ENCODE measurements at regions not wholly inside any gene's neighbourhood (a gene's known extent, or its start where the extent isn't known, plus 50 kb on each side); places are given as distances from the start of the nearest gene placed in this dataset.

GRCh38 chr10:117450940-117451339 lies 75.7 kb upstream of the PDZD8 start:
- Histone ChIP-seq H3K79me2 (ENCODE audit: control insufficient read depth, insufficient read depth, low read length) (no peaks in the 10 kb centered on the region), H3K27me3 (replicated peaks in 1 of 2; ENCODE audit: control insufficient read depth in 2 of 2, insufficient read depth in 2 of 2, low read length in 1 of 2) (no peaks in the 10 kb centered on the region), H3K27ac (ENCODE audit: control insufficient read depth, insufficient read depth) (no peak overlapping the region), H3K4me3 (no peak overlapping the region), H3K36me3 (ENCODE audit: control insufficient read depth in 2 of 2, insufficient read depth in 2 of 2, low read length in 1 of 2) (no peaks in the 10 kb centered on the region), H3K4me2 (ENCODE audit: control insufficient read depth, insufficient read depth) (no peak overlapping the region), H3K4me1 (ENCODE audit: control insufficient read depth, insufficient read depth, low read length) (no peaks in the 10 kb centered on the region), H2AFZ (ENCODE audit: control insufficient read depth, low read depth, low read length) (no peak overlapping the region), H3K9ac (ENCODE audit: control insufficient read depth, insufficient read depth, low read length) (no peak overlapping the region), H3K9me3 (replicated peaks; ENCODE audit: control insufficient read depth, insufficient read depth, low read length) (no peaks in the 10 kb centered on the region; the same call in 2 of the 3 replicates), H4K20me1 (ENCODE audit: control insufficient read depth, insufficient read depth) (no peaks in the 10 kb centered on the region)
- no peak for ATAC-seq
- POLR2A ChIA-PET, result interaction anchor here (1.1 kb wide), 1 partner anchor 8 kb away, joined by 3 read pairs; no protein-coding TSS in a partner anchor
- in situ Hi-C loops (cut with MboI), result no loop called here
- 19% methylated on average over 2 of the region's 2 CpGs for WGBS (ENCODE audit: insufficient coverage, insufficient replicate concordance, low lambda C conversion rate, missing lambda C conversion rate)
- SMC1A ChIA-PET (ENCODE audit: uncharacterized antibody, unreplicated experiment), result interaction anchor here (1.1 to 2.4 kb wide), 6 partner anchors 9 to 68 kb away, joined by 3 to 8 read pairs (median 4); no protein-coding TSS in a partner anchor
- intact Hi-C loops (cut with micrococcal nuclease; ENCODE audit: unreplicated experiment), result no loop called here
- FAIRE-seq, result no peak
- no TSS peak for BruUV-seq (replicated peaks)
- DNase-seq (ENCODE audit: low read depth, low spot score), result no peak
- RAD21 ChIA-PET (ENCODE audit: unreplicated experiment), result interaction anchor here (1.2 kb wide), 1 partner anchor 224 kb away, joined by 3 read pairs; no protein-coding TSS in a partner anchor
- CTCF ChIA-PET, result interaction anchor here (0.7 to 5.1 kb wide), 9 partner anchors 9 to 234 kb away, joined by 3 to 44 read pairs (median 7); no protein-coding TSS in a partner anchor
- TF ChIP-seq ZBTB33 (IDR thresholded peaks at IDR 0.05) (no peak), CEBPZ (IDR thresholded peaks at IDR 0.05; ENCODE audit: low read depth, low read length) (no peak), BACH1 (IDR thresholded peaks at IDR 0.05; ENCODE audit: borderline replicate concordance) (no peak)
